ENCODE measurements at regions not wholly inside any gene's neighbourhood (a gene's known extent, or its start where the extent isn't known, plus 50 kb on each side); places are given as distances from the start of the nearest gene placed in this dataset.

DNA sequence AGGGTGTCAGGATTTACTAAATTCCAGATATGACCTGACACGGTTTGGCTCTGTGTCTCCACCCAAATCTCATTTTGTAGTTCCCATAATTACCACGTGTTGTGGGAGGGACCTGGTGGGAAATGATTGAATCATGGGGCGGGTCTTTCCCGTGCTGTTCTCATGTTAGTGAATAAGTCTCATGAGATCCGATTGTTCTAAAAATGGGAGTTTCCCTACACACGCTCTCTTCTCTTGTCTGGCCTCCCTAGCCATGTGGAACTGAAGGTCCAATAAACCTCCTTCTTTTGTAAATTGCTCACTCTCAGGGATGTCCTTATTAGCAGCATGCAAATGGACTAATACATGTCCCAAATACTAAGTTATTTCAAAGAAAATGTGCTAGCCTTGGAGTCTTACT is 121.1 kb downstream of the CENPW start:
- H3K4me1 ChIP-seq (ENCODE audit: low read length), result no peaks in the 10 kb centered on the region
- no peak overlapping the region for H3K4me2 ChIP-seq (ENCODE audit: low read depth, low read length)
- H3K36me3 ChIP-seq (replicated peaks; ENCODE audit: insufficient read depth, low read length), result no peaks in the 10 kb centered on the region
- H3K79me2 ChIP-seq (ENCODE audit: low read length), result no peaks in the 10 kb centered on the region
- H3K27me3 ChIP-seq (replicated peaks; ENCODE audit: insufficient read depth, low read length), result no peaks in the 10 kb centered on the region
- H3F3A ChIP-seq (ENCODE audit: insufficient read depth, low read length), result no peaks in the 10 kb centered on the region
- no peak for DNase-seq
- H3K27ac ChIP-seq (ENCODE audit: low read length), result no peak overlapping the region
- no peak overlapping the region for H3K9ac ChIP-seq (ENCODE audit: low read length)
- no peak overlapping the region for H3K4me3 ChIP-seq (ENCODE audit: low read length)
- TF ChIP-seq EZH2phosphoT487 (IDR thresholded peaks at IDR 0.05; ENCODE audit: low read length), result no peak
- TF ChIP-seq, protein P1, sequence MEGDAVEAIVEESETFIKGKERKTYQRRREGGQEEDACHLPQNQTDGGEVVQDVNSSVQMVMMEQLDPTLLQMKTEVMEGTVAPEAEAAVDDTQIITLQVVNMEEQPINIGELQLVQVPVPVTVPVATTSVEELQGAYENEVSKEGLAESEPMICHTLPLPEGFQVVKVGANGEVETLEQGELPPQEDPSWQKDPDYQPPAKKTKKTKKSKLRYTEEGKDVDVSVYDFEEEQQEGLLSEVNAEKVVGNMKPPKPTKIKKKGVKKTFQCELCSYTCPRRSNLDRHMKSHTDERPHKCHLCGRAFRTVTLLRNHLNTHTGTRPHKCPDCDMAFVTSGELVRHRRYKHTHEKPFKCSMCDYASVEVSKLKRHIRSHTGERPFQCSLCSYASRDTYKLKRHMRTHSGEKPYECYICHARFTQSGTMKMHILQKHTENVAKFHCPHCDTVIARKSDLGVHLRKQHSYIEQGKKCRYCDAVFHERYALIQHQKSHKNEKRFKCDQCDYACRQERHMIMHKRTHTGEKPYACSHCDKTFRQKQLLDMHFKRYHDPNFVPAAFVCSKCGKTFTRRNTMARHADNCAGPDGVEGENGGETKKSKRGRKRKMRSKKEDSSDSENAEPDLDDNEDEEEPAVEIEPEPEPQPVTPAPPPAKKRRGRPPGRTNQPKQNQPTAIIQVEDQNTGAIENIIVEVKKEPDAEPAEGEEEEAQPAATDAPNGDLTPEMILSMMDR (IDR thresholded peaks at IDR 0.05; ENCODE audit: low read length), result no peak
- no peak for TF ChIP-seq EZH2 (optimal IDR thresholded peaks at IDR 0.05; ENCODE audit: low read depth, low read length)
- H4K20me1 ChIP-seq (ENCODE audit: insufficient read depth, low read length), result no peaks in the 10 kb centered on the region
- no peaks in the 10 kb centered on the region for H3K9me3 ChIP-seq (replicated peaks; ENCODE audit: insufficient read depth, low read length)
- no peak overlapping the region for H2AFZ ChIP-seq (ENCODE audit: low read length)
- H3K9me2 ChIP-seq (replicated peaks; ENCODE audit: insufficient read depth, low read length), result no peaks in the 10 kb centered on the region

DNA sequence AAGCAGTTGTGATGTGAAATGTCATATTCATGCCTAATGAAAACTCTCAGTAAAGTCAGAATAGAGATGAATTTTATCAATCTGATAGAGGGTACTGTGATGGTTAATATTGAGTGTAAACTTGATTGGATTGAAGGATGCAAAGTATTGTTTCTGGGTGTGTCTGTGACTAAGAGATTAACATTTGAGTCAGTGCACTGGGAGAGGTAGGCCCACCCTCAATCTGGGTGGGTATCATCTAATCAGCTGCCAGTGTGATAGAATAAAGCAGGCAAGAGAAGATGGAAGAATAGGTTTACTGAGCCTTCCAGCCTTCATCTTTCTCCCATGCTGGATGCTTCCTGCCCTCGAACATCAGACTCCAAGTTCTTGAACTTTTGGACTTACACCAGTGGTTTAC is 124.3 kb downstream of the CENPW start:
- no peak overlapping the region for H3K4me3 ChIP-seq (ENCODE audit: low read length)

DNA sequence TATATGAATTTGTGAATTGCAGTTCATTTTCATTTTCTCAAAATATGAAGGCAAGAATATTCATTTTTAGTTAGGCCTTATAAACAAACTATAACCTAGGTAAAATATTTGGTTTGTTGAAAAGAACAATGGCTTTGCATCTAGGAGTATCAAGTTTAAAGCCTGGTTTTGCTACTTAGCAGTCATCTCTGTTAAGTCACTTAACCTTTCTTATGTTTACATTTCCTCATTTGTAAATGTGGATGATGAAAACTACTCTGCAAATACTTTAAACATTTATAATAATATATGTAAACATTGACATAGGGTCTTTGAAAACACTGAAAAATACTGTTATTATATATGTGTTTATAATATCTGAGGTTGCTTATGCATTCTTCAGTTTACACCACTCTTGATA is 135.5 kb downstream of the CENPW start:
- no peak overlapping the region for H2AFZ ChIP-seq (ENCODE audit: low read length)
- TF ChIP-seq EZH2 (optimal IDR thresholded peaks at IDR 0.05; ENCODE audit: low read depth, low read length) (no peak), EZH2phosphoT487 (IDR thresholded peaks at IDR 0.05; ENCODE audit: low read length) (no peak)
- TF ChIP-seq, protein P1 (IDR thresholded peaks at IDR 0.05; ENCODE audit: low read length), result no peak

More for the DNA sequence above, 124.3 kb downstream of the CENPW start:
- no peak for DNase-seq
- no peak overlapping the region for H3K9ac ChIP-seq (ENCODE audit: low read length)
- TF ChIP-seq, protein P1 (IDR thresholded peaks at IDR 0.05; ENCODE audit: low read length), result no peak
- TF ChIP-seq EZH2 (optimal IDR thresholded peaks at IDR 0.05; ENCODE audit: low read depth, low read length) (no peak), EZH2phosphoT487 (IDR thresholded peaks at IDR 0.05; ENCODE audit: low read length) (no peak)
- no peaks in the 10 kb centered on the region for H4K20me1 ChIP-seq (ENCODE audit: insufficient read depth, low read length)
- no peak overlapping the region for H2AFZ ChIP-seq (ENCODE audit: low read length)
- H3F3A ChIP-seq (ENCODE audit: insufficient read depth, low read length), result no peaks in the 10 kb centered on the region
- no peaks in the 10 kb centered on the region for H3K4me1 ChIP-seq (ENCODE audit: low read length)
- H3K36me3 ChIP-seq (replicated peaks; ENCODE audit: insufficient read depth, low read length), result no peaks in the 10 kb centered on the region
- H3K27me3 ChIP-seq (replicated peaks; ENCODE audit: insufficient read depth, low read length), result no peaks in the 10 kb centered on the region
- no peaks in the 10 kb centered on the region for H3K79me2 ChIP-seq (ENCODE audit: low read length)
- no peak overlapping the region for H3K4me2 ChIP-seq (ENCODE audit: low read depth, low read length)
- no peaks in the 10 kb centered on the region for H3K9me2 ChIP-seq (replicated peaks; ENCODE audit: insufficient read depth, low read length)
- no peak overlapping the region for H3K27ac ChIP-seq (ENCODE audit: low read length)
- H3K9me3 ChIP-seq (replicated peaks; ENCODE audit: insufficient read depth, low read length), result no peaks in the 10 kb centered on the region

More for the DNA sequence above, 135.5 kb downstream of the CENPW start:
- Histone ChIP-seq H3K79me2 (ENCODE audit: low read length) (no peaks in the 10 kb centered on the region), H4K20me1 (ENCODE audit: insufficient read depth, low read length) (no peaks in the 10 kb centered on the region), H3K9me3 (replicated peaks; ENCODE audit: insufficient read depth, low read length) (no peaks in the 10 kb centered on the region), H3K9ac (ENCODE audit: low read length) (no peak overlapping the region), H3K36me3 (replicated peaks; ENCODE audit: insufficient read depth, low read length) (no peaks in the 10 kb centered on the region), H3K4me1 (ENCODE audit: low read length) (no peaks in the 10 kb centered on the region), H3F3A (ENCODE audit: insufficient read depth, low read length) (no peaks in the 10 kb centered on the region), H3K27ac (ENCODE audit: low read length) (no peak overlapping the region), H3K4me2 (ENCODE audit: low read depth, low read length) (no peak overlapping the region), H3K4me3 (ENCODE audit: low read length) (no peak overlapping the region), H3K9me2 (replicated peaks; ENCODE audit: insufficient read depth, low read length) (no peaks in the 10 kb centered on the region), H3K27me3 (replicated peaks; ENCODE audit: insufficient read depth, low read length) (no peaks in the 10 kb centered on the region)
- DNase-seq, result no peak
